SU-DHL-6 (cell line): ENCODE measurements at regions not wholly inside any gene's neighbourhood (a gene's known extent, or its start where the extent isn't known, plus 50 kb on each side); places are given as distances from the start of the nearest gene placed in this dataset.

ENCODE experiments used
- H2AFZ ChIP-seq: fragments of 200-600 bp; sonication (generic); 2 replicates; pipeline ENCODE4 v1.6.1; 2014; ENCODE audit warnings: low read depth, mild to moderate bottlenecking, moderate library complexity, mixed read lengths, antibody characterized with exemption, low read length; ENCODE audit not compliant: severe bottlenecking
- H3F3A ChIP-seq: fragments of 200-600 bp; shearing (Covaris generic); 2 replicates; pipeline ENCODE4 v1.6.0; 2016; ENCODE audit warnings: antibody characterized with exemption, mild to moderate bottlenecking; ENCODE audit not compliant: insufficient read depth
- H3K27ac ChIP-seq: fragments of 200-600 bp; sonication (generic); 2 replicates; pipeline ENCODE4 v1.5.1; 2016; ENCODE audit warnings: low read depth, mild to moderate bottlenecking, low read length, moderate library complexity, mixed read lengths
- H3K27me3 ChIP-seq: fragments of 200-600 bp; sonication (generic), shearing (Covaris generic); 2 replicates; pipeline ENCODE4 v1.6.0; 2014; ENCODE audit warnings: mild to moderate bottlenecking, low read length
- H3K36me3 ChIP-seq: fragments of 200-600 bp; sonication (generic); 2 replicates; pipeline ENCODE4 v1.6.1; 2014; ENCODE audit warnings: mild to moderate bottlenecking, low read length, mixed read lengths
- H3K4me2 ChIP-seq: fragments of 300-600, 200-600 bp; shearing (Covaris generic), sonication (generic); 2 replicates; pipeline ENCODE4 v1.6.0; 2014; ENCODE audit warnings: low read length, low read depth, mild to moderate bottlenecking; ENCODE audit not compliant: poor library complexity, severe bottlenecking
- H3K4me3 ChIP-seq: fragments of 200-600 bp; sonication (generic); 2 replicates; pipeline ENCODE4 v1.5.1; 2014; ENCODE audit warnings: antibody characterized with exemption, low read length, mild to moderate bottlenecking, mixed read lengths; ENCODE audit not compliant: insufficient read depth, poor library complexity, severe bottlenecking
- H3K79me2 ChIP-seq: fragments of 200-600 bp; sonication (generic); 2 replicates; pipeline ENCODE4 v1.6.1; 2014; ENCODE audit warnings: mild to moderate bottlenecking, low read length, moderate library complexity; ENCODE audit not compliant: insufficient read depth
- H3K9ac ChIP-seq: fragments of 200-600 bp; sonication (generic); 2 replicates; pipeline ENCODE4 v1.7.0; 2014; ENCODE audit warnings: mild to moderate bottlenecking, low read length
- H3K9me2 ChIP-seq: fragments of 200-600 bp; sonication (generic); replicated peaks from 2 replicates; pipeline ENCODE4 v1.6.1; 2014; ENCODE audit warnings: low read length; ENCODE audit not compliant: insufficient read depth
- H3K9me3 ChIP-seq: fragments of 200-600 bp; sonication (generic); 2 replicates; pipeline ENCODE4 v1.6.1; 2014; ENCODE audit warnings: low read length, mixed read lengths; ENCODE audit not compliant: insufficient read depth
- H4K20me1 ChIP-seq: fragments of 200-600 bp; sonication (generic); 2 replicates; pipeline ENCODE4 v1.6.1; 2014; ENCODE audit warnings: low read depth, mild to moderate bottlenecking, antibody characterized with exemption, low read length, moderate library complexity, mixed read lengths
- CTCF ChIP-seq: fragments of 200-600 bp; sonication (generic); IDR thresholded peaks from one replicate; pipeline ENCODE4 v1.5.1; 2017; ENCODE audit warnings: antibody characterized with exemption, mild to moderate bottlenecking, low read length, moderate library complexity; ENCODE audit not compliant: insufficient read depth, poor library complexity, severe bottlenecking
- EZH2phosphoT487 ChIP-seq: fragments of 200-600 bp; sonication (generic), shearing (Covaris generic); conservative IDR thresholded peaks from 2 replicates; pipeline ENCODE4 v1.6.1; 2018; ENCODE audit warnings: mild to moderate bottlenecking, antibody characterized with exemption, low read length, moderate library complexity, mixed read lengths

DNA sequence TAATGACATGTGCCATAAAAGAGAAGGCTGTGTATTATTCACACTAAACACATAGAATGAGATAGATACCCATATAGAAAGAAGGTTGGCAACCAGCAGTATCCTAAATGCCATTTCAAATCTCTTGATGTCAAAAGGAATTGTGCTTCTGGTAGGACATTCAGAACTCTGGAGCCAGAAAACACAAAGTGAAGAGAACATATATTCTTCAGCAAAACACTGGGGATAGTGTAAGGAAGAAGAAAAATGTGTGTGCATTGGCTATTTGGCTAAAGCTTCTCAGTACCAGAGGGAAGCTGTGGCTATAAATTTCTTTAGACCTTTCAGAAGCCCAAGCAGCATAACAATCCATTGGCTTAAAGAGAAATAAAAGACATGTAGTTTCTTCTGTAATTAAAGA lies 551.6 kb upstream of the C9orf72 start:
- Histone ChIP-seq H3K79me2 (no peaks in the 10 kb centered on the region), H3K27me3 (no peaks in the 10 kb centered on the region), H3F3A (no peaks in the 10 kb centered on the region), H3K36me3 (no peaks in the 10 kb centered on the region), H3K9me3 (no peaks in the 10 kb centered on the region), H3K9ac (no peak overlapping the region), H3K4me3 (no peak overlapping the region), H3K27ac (no peak overlapping the region), H3K4me2 (no peak overlapping the region), H4K20me1 (no peaks in the 10 kb centered on the region), H2AFZ (no peak overlapping the region), H3K9me2 (no peaks in the 10 kb centered on the region)
- TF ChIP-seq CTCF (no peak), EZH2phosphoT487 (no peak)

- Histone ChIP-seq H3F3A (no peaks in the 10 kb centered on the region), H3K27me3 (no peaks in the 10 kb centered on the region), H3K27ac (no peak overlapping the region), H2AFZ (no peak overlapping the region), H3K79me2 (no peaks in the 10 kb centered on the region), H3K4me3 (no peak overlapping the region), H3K36me3 (no peaks in the 10 kb centered on the region), H3K4me2 (no peak overlapping the region), H3K9me2 (no peaks in the 10 kb centered on the region), H3K9ac (no peak overlapping the region), H4K20me1 (no peaks in the 10 kb centered on the region), H3K9me3 (no peaks in the 10 kb centered on the region)
- TF ChIP-seq EZH2phosphoT487 (no peak), CTCF (no peak)
Measured at GRCh38 chr9:28127101-28127500, 553.8 kb upstream of the C9orf72 start.

- no peaks in the 10 kb centered on the region for H4K20me1 ChIP-seq
- H3F3A ChIP-seq: no peaks in the 10 kb centered on the region
- H3K27me3 ChIP-seq: no peaks in the 10 kb centered on the region
- no peak overlapping the region for H2AFZ ChIP-seq
- H3K9me2 ChIP-seq: 0 out of 2 replicates have a peak, but pooled peaks cover 5% of the 10 kb centered on the region
- H3K4me2 ChIP-seq: no peak overlapping the region
- no peaks in the 10 kb centered on the region for H3K36me3 ChIP-seq
- H3K9me3 ChIP-seq: no peaks in the 10 kb centered on the region
- no peak for TF ChIP-seq EZH2phosphoT487
- no peak for TF ChIP-seq CTCF
- H3K9ac ChIP-seq: no peak overlapping the region
- H3K4me3 ChIP-seq: no peak overlapping the region
- no peak overlapping the region for H3K27ac ChIP-seq
- no peaks in the 10 kb centered on the region for H3K79me2 ChIP-seq
Measured at GRCh38 chr9:28134446-28134976, 561.2 kb upstream of the C9orf72 start.
